Smooth muscle cell (in vitro differentiated cells): ENCODE measurements at regions not wholly inside any gene's neighbourhood (a gene's known extent, or its start where the extent isn't known, plus 50 kb on each side); places are given as distances from the start of the nearest gene placed in this dataset.

Experiments
- DNase-seq: peaks from one replicate; lab custom pipeline; 2025; ENCODE audit not compliant: unreplicated experiment; lab: John Stamatoyannopoulos, UW
- H2AFZ ChIP-seq: fragments of 200-600 bp; sonication (generic); 2 replicates; pipeline ENCODE4 v1.6.0; 2016; ENCODE audit warnings: antibody characterized with exemption, low read depth, mild to moderate bottlenecking
- H3F3A ChIP-seq: fragments of 200-600 bp; sonication (generic); 2 replicates; pipeline ENCODE4 v1.6.0; 2017; ENCODE audit warnings: antibody characterized with exemption, low read depth
- H3K27ac ChIP-seq: fragments of 200-600 bp; sonication (generic); 2 replicates; pipeline ENCODE4 v1.5.1; 2016; ENCODE audit warnings: low read depth, mild to moderate bottlenecking
- H3K27me3 ChIP-seq: fragments of 200-600 bp; sonication (generic); 2 replicates; pipeline ENCODE4 v1.6.1; 2016; ENCODE audit warnings: low read depth, mild to moderate bottlenecking
- H3K36me3 ChIP-seq: fragments of 200-600 bp; sonication (generic); 2 replicates; pipeline ENCODE4 v1.5.1; 2016; ENCODE audit warnings: low read depth
- H3K4me1 ChIP-seq: fragments of 200-600 bp; sonication (generic); 2 replicates; pipeline ENCODE4 v1.5.1; 2016; ENCODE audit warnings: low read depth
- H3K4me2 ChIP-seq: fragments of 200-600 bp; sonication (generic); 2 replicates; pipeline ENCODE4 v1.6.0; 2016; ENCODE audit warnings: mild to moderate bottlenecking
- H3K4me3 ChIP-seq: fragments of 200-600 bp; sonication (generic); 2 replicates; pipeline ENCODE4 v1.5.1; 2016; ENCODE audit warnings: mild to moderate bottlenecking
- H3K79me2 ChIP-seq: fragments of 200-600 bp; sonication (generic); 2 replicates; pipeline ENCODE4 v1.6.0; 2016; ENCODE audit warnings: low read depth, mild to moderate bottlenecking
- H3K9ac ChIP-seq: fragments of 200-600 bp; sonication (generic); 2 replicates; pipeline ENCODE4 v1.6.0; 2016; ENCODE audit warnings: low read depth
- H3K9me3 ChIP-seq: fragments of 200-600 bp; sonication (generic); replicated peaks from 2 replicates; pipeline ENCODE4 v1.5.1; 2016; ENCODE audit warnings: low read depth
- H4K20me1 ChIP-seq: fragments of 200-600 bp; sonication (generic); 2 replicates; pipeline ENCODE4 v1.6.0; 2016; ENCODE audit warnings: low read depth
- WGBS: methylation state at CpG from one replicate; pipeline ENCODE4 v1.1.7; 2016; ENCODE audit warnings: low lambda C conversion rate; 5-methylcytosine and 5-hydroxymethylcytosine counted together
- TF ChIP-seq, protein P1 (sequence below): fragments of 200-600 bp; sonication (generic); IDR thresholded peaks from 2 replicates; pipeline ENCODE4 v1.5.1; 2017; ENCODE audit warnings: borderline replicate concordance, mild to moderate bottlenecking, antibody characterized with exemption; ENCODE audit not compliant: insufficient read depth, poor library complexity, severe bottlenecking

GRCh38 chr12:46497739-46498138 is 125.2 kb upstream of the SLC38A2 start:
- H3K9ac ChIP-seq: no peak overlapping the region
- no peaks in the 10 kb centered on the region for H3K79me2 ChIP-seq
- H4K20me1 ChIP-seq: no peaks in the 10 kb centered on the region
- peaks cover 12% of the 10 kb centered on the region for H3K4me1 ChIP-seq
- H3K36me3 ChIP-seq: peaks cover 5% of the 10 kb centered on the region
- H3K4me2 ChIP-seq: no peak overlapping the region
- H3K27ac ChIP-seq: no peak overlapping the region
- no peaks in the 10 kb centered on the region for H3K27me3 ChIP-seq
- peaks cover 11% of the 10 kb centered on the region for H3F3A ChIP-seq
- no peak overlapping the region for H3K4me3 ChIP-seq
- WGBS: 97% methylated on average over 1 of the region's 1 CpG
- TF ChIP-seq, protein P1, sequence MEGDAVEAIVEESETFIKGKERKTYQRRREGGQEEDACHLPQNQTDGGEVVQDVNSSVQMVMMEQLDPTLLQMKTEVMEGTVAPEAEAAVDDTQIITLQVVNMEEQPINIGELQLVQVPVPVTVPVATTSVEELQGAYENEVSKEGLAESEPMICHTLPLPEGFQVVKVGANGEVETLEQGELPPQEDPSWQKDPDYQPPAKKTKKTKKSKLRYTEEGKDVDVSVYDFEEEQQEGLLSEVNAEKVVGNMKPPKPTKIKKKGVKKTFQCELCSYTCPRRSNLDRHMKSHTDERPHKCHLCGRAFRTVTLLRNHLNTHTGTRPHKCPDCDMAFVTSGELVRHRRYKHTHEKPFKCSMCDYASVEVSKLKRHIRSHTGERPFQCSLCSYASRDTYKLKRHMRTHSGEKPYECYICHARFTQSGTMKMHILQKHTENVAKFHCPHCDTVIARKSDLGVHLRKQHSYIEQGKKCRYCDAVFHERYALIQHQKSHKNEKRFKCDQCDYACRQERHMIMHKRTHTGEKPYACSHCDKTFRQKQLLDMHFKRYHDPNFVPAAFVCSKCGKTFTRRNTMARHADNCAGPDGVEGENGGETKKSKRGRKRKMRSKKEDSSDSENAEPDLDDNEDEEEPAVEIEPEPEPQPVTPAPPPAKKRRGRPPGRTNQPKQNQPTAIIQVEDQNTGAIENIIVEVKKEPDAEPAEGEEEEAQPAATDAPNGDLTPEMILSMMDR: no peak
- DNase-seq: no peak
- no peak overlapping the region for H2AFZ ChIP-seq
- peaks cover 7% of the 10 kb centered on the region for H3K9me3 ChIP-seq

- no peaks in the 10 kb centered on the region for H3K79me2 ChIP-seq
- H4K20me1 ChIP-seq: no peaks in the 10 kb centered on the region
- no peak overlapping the region for H3K9ac ChIP-seq
- no peaks in the 10 kb centered on the region for H3K27me3 ChIP-seq
- H3K9me3 ChIP-seq: no peaks in the 10 kb centered on the region
- no peak for DNase-seq
- peaks cover 11% of the 10 kb centered on the region for H3F3A ChIP-seq
- H2AFZ ChIP-seq: no peak overlapping the region
- peaks cover 15% of the 10 kb centered on the region for H3K4me1 ChIP-seq
- TF ChIP-seq, protein P1: no peak
- H3K4me3 ChIP-seq: no peak overlapping the region
- H3K4me2 ChIP-seq: peak overlapping the region; percentile 70
- WGBS: 5% methylated on average over 1 of the region's 1 CpG
- peak overlapping the region; percentile 85 for H3K27ac ChIP-seq
- H3K36me3 ChIP-seq: no peaks in the 10 kb centered on the region
These were observed 121.9 kb upstream of the SLC38A2 start for GRCh38 chr12:46494424-46494823.

DNA sequence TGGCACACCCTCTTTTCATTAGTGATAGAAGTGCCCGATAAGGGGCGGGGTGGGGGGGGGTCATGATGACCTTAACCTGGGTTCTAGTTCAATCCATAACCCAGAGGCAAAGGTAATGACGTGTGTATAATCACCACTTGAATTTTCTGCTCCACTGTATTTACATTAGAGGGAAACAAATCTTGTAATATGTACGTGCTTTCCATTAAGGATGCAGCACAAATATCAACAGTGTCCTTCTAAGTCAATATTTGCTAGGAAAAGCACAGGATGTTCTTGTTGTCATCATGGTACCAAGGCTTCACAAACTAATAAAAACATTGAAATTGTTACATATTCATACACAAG is 121.2 kb upstream of the SLC38A2 start:
- H4K20me1 ChIP-seq: no peaks in the 10 kb centered on the region
- H3K9me3 ChIP-seq: no peaks in the 10 kb centered on the region
- peaks cover 11% of the 10 kb centered on the region for H3F3A ChIP-seq
- peaks cover 15% of the 10 kb centered on the region for H3K4me1 ChIP-seq
- H3K4me2 ChIP-seq: peak overlapping the region; percentile 70
- DNase-seq: no peak
- no peak overlapping the region for H3K9ac ChIP-seq
- H3K27me3 ChIP-seq: no peaks in the 10 kb centered on the region
- 73% methylated on average over 4 of the region's 4 CpGs for WGBS
- no peak overlapping the region for H3K4me3 ChIP-seq
- TF ChIP-seq, protein P1: no peak
- H2AFZ ChIP-seq: no peak overlapping the region
- no peaks in the 10 kb centered on the region for H3K36me3 ChIP-seq
- H3K79me2 ChIP-seq: no peaks in the 10 kb centered on the region
- H3K27ac ChIP-seq: peak overlapping the region; percentile 85

GRCh38 chr12:46493150-46493833 is 120.7 kb upstream of the SLC38A2 start:
- Histone ChIP-seq H3K36me3 (no peaks in the 10 kb centered on the region), H3K9me3 (no peaks in the 10 kb centered on the region), H3K4me3 (no peak overlapping the region), H3K4me2 (peak overlapping the region; percentile 53), H3K79me2 (no peaks in the 10 kb centered on the region), H3K27me3 (no peaks in the 10 kb centered on the region), H3F3A (peaks cover 11% of the 10 kb centered on the region), H3K9ac (peak overlapping the region; percentile 9), H3K4me1 (peaks cover 15% of the 10 kb centered on the region), H4K20me1 (no peaks in the 10 kb centered on the region), H2AFZ (no peak overlapping the region), H3K27ac (peak overlapping the region; percentile 85)
- DNase-seq: no peak
- TF ChIP-seq, protein P1: no peak
- 95% methylated on average over 5 of the region's 5 CpGs for WGBS
